HFF-Myc (cell line): ENCODE measurements at regions not wholly inside any gene's neighbourhood (a gene's known extent, or its start where the extent isn't known, plus 50 kb on each side); places are given as distances from the start of the nearest gene placed in this dataset.

Experiments
- DNase-seq: peaks from one replicate; pipeline ENCODE4 v3.0.0-alpha.2; 2011; ENCODE audit warnings: low read depth; ENCODE audit errors: extremely low read depth
- H3K4me3 ChIP-seq: replicated peaks from 2 replicates; pipeline ENCODE4 v1.5.1; 2011; ENCODE audit warnings: low read depth, mild to moderate bottlenecking, control low read depth, low read length
- TF ChIP-seq, protein P1 (sequence below): IDR thresholded peaks from 2 replicates; pipeline ENCODE4 v1.5.1; 2012; ENCODE audit warnings: mild to moderate bottlenecking, low read depth, low read length, control low read depth; ENCODE audit errors: missing control alignments

DNA sequence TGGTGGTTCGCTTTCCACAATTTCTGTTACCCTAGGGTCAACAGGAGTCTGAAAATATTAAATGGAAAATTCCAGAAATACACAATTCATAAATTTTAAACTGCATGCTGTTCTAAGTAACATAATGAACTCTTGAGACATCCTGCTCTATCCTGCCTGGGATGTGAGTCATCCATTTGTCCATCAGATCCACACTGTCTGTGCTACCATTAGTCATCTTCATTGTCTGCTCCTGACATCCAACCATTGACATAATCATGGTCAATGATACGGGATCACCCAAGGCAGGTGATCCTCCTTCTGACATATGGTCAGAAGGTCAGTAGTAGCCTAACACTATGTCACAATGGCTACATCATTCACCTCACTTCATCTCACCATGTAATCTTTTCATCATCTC lies 276.7 kb upstream of the KIF2A start:
- no peak overlapping the region for H3K4me3 ChIP-seq
- DNase-seq: no peak
- TF ChIP-seq, protein P1, sequence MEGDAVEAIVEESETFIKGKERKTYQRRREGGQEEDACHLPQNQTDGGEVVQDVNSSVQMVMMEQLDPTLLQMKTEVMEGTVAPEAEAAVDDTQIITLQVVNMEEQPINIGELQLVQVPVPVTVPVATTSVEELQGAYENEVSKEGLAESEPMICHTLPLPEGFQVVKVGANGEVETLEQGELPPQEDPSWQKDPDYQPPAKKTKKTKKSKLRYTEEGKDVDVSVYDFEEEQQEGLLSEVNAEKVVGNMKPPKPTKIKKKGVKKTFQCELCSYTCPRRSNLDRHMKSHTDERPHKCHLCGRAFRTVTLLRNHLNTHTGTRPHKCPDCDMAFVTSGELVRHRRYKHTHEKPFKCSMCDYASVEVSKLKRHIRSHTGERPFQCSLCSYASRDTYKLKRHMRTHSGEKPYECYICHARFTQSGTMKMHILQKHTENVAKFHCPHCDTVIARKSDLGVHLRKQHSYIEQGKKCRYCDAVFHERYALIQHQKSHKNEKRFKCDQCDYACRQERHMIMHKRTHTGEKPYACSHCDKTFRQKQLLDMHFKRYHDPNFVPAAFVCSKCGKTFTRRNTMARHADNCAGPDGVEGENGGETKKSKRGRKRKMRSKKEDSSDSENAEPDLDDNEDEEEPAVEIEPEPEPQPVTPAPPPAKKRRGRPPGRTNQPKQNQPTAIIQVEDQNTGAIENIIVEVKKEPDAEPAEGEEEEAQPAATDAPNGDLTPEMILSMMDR: no peak

DNA sequence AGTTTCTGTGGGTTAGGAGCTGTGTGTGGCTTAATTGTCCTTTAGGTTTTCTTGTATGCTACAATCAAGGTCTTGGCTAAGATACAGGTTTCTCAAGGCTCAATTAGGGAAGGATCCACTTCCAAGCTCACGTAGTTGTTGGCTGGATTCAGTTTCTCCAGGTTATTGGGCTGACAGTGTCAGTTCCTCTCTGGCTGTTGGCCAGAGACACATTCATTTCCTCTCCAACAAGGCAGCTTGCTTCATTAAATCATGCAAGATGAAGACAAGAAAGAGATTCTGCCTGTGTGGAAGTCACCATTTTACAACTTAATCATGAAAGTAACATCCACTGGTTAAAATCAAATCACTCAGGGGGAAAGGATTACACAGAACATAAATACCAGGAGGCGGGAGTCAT lies 275.7 kb upstream of the KIF2A start:
- no peak for DNase-seq
- TF ChIP-seq, protein P1: no peak
- no peak overlapping the region for H3K4me3 ChIP-seq

DNA sequence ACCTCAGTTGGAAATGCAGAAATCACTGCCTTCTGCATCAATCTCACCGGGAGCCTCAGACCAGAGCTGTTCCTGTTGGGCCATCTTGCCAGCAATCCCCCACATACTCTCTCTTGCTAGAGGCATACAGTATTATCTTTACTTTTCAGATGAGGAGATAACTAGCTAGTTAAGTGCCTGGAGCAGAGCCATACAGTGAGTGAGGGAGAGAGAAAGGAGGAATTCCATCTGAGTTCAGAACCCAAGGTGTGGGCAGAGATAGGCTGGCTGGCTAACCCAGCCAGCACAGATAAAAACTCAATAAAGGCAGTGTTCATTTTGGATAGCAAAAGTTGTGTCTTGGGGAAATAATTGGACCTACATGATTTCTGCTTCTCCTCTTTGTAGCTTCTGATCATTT lies 268.0 kb upstream of the KIF2A start:
- H3K4me3 ChIP-seq: no peak overlapping the region
- TF ChIP-seq, protein P1: no peak
- no peak for DNase-seq

DNA sequence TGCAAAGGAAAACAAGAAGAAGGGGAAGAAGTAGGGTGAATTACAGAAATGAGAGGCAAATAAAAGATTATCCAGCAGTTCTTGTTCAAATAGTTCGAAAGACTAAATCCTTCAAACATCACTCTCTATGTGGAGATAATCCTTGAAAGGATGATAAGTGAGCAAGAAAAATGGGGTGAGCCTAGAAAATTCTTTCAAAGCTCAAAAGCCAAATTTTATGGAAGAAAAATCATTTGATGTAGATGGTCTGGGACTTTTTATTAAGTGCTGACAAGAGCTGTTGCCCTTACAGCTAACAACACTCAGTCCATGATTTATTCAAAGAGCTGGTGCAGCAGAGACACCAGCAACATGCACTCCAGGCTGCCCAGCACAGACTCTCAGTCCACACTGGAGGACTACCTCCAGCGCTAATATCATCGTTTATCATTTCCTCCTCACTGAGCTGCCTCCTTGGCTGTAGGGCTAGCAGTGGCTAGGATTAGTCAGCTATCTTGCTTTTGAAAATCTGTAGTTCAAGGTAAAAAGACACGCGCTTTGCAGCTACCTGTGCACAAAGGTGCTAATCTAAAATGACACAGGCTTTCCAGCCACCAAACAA lies 264.8 kb upstream of the KIF2A start:
- no peak for DNase-seq
- H3K4me3 ChIP-seq: no peak overlapping the region
- TF ChIP-seq, protein P1: no peak

DNA sequence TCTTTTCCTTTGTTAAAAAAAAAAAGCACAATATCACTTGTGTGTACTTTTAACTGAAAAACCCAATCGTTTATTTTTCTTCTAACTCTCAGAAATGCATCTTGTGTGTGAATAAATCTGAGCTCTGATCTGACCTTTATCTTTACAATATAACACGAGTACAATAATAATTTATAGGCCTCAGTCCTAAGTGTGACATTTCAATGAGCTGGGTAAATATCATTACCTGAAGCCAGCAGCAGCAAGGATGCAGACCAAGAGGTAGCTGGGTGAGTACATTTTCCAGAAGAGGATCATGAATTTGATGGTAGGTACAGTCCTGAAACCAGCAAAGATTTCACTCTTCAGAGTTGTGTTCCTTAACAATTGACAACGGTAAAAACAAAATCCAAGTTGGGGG lies 264.0 kb upstream of the KIF2A start:
- no peak for DNase-seq
- TF ChIP-seq, protein P1: no peak
- H3K4me3 ChIP-seq: no peak overlapping the region

DNA sequence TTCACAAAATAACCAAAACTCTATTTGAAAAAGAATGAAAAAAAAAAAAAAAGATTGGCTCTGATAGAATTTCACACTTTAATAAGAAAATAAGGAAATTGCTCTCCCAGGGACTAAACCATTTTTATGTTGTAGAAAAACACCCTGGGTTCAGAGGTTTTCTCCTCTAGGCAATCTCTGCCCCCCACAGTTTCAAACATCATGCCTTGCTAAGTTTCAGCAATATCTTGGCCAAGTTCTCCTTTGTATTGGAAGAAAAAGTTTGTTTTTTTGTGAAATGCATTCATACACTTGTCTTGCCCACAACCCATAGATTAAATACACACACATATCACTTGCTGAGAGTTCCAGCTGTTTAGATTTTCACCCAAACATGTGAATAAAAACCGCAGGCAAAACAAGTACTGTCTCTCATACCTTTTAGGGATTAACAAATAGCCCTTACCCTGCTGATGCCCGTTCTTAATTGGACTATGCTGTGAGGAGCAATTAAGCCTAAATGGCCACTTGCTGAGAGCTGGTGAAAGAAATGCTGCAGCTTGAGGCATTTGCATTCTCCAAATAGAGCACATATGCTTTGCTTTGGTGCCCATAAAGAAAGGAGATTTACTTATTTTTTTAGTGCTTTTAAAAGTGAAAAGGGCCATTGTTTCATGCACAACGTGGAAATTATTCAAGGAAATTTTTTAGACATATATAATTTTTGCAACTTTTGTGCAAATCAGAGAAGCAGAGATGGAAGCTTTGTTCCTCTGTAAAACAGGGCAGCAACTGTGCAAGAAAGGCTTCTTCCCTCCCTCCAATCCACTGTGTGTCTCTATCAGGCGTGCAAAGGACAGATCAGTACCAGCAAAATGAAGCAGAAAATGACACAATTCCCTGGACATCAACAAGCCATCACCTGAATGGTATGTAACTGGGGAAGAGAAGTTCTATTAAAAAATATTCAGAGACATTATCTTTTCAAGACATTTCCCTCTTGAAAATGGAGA lies 262.4 kb upstream of the KIF2A start:
- DNase-seq: no peak
- TF ChIP-seq, protein P1: no peak
- no peak overlapping the region for H3K4me3 ChIP-seq
